HEK293 (cell line): ENCODE measurements at regions not wholly inside any gene's neighbourhood (a gene's known extent, or its start where the extent isn't known, plus 50 kb on each side); places are given as distances from the start of the nearest gene placed in this dataset.

Source experiments
- CTCF ChIA-PET: fragments of 350-600 bp; formaldehyde crosslinking; extraction: SDS; loops from one replicate; lab custom pipeline; 2021; ENCODE audit warnings: antibody characterized with exemption; lab: Yijun Ruan, JAX
- POLR2A ChIA-PET: fragments of 300-600 bp; formaldehyde crosslinking; extraction: SDS; loops from one replicate; lab custom pipeline; 2020; ENCODE audit warnings: antibody characterized with exemption, inconsistent platforms; lab: Yijun Ruan, JAX
- H3K27ac ChIP-seq: fragments of 200-500 bp; sonication (Bioruptor generic); 2 replicates; pipeline ENCODE4 v1.5.1; 2014; ENCODE audit warnings: low read depth, low read length, control low read depth, inconsistent platforms; ENCODE audit errors: extremely low read depth
- H3K36me3 ChIP-seq, 2 experiments: fragments of 200-500 bp in 1 of 2; sonication (Bioruptor generic) in 1 of 2; 1 replicate in 1 of 2; 2 replicates in 1 of 2; pipeline ENCODE4 v1.5.1; 2014 to 2017; ENCODE audit warnings: inconsistent platforms in 2 of 2, low read length in 2 of 2; ENCODE audit not compliant: control insufficient read depth in 2 of 2, insufficient read depth in 1 of 2
- H3K4me1 ChIP-seq: fragments of 200-500 bp; sonication (Bioruptor generic); 2 replicates; pipeline ENCODE4 v1.5.1; 2014; ENCODE audit warnings: mild to moderate bottlenecking, low read length, inconsistent platforms; ENCODE audit not compliant: control insufficient read depth, insufficient read depth
- H3K4me3 ChIP-seq: 2 replicates; pipeline ENCODE4 v1.5.1; 2011; ENCODE audit warnings: low read depth, mild to moderate bottlenecking, control low read depth, low read length, moderate library complexity
- H3K9me3 ChIP-seq: fragments of 200-500 bp; sonication (Bioruptor generic); 2 replicates; pipeline ENCODE4 v1.5.1; 2014; ENCODE audit warnings: low read depth, low read length, inconsistent platforms; ENCODE audit not compliant: control insufficient read depth, insufficient read depth
- KLF7 ChIP-seq: fragments of 450-650 bp; formaldehyde crosslinking; IDR thresholded peaks from 2 replicates; pipeline ENCODE4 v1.5.1; 2016; ENCODE audit warnings: missing biosample characterization, missing genetic modification characterization, borderline replicate concordance
- RBAK ChIP-seq: fragments of 450-650 bp; formaldehyde crosslinking; IDR thresholded peaks from 2 replicates; pipeline ENCODE4 v1.5.1; 2016; ENCODE audit warnings: missing biosample characterization, missing genetic modification characterization
- TCF7L2 ChIP-seq: IDR thresholded peaks from 2 replicates; pipeline ENCODE4 v1.6.1; 2011; ENCODE audit warnings: low read depth, mild to moderate bottlenecking, inconsistent platforms, low read length, moderate library complexity, borderline replicate concordance
- ZBTB1 ChIP-seq: fragments of 450-650 bp; formaldehyde crosslinking; IDR thresholded peaks from 2 replicates; pipeline ENCODE4 v1.5.1; 2016; ENCODE audit warnings: missing biosample characterization, missing genetic modification characterization
- ZBTB8A ChIP-seq: fragments of 450-650 bp; formaldehyde crosslinking; IDR thresholded peaks from 2 replicates; pipeline ENCODE4 v1.5.1; 2016; ENCODE audit warnings: missing biosample characterization, missing genetic modification characterization
- ZEB2 ChIP-seq: fragments of 450-650 bp; formaldehyde crosslinking; IDR thresholded peaks from 2 replicates; pipeline ENCODE4 v1.5.1; 2016; ENCODE audit warnings: missing biosample characterization, missing genetic modification characterization
- ZIC2 ChIP-seq: fragments of 450-650 bp; formaldehyde crosslinking; IDR thresholded peaks from 2 replicates; pipeline ENCODE4 v1.5.1; 2016; ENCODE audit warnings: missing biosample characterization, missing genetic modification characterization
- ZNF112 ChIP-seq: fragments of 450-650 bp; formaldehyde crosslinking; IDR thresholded peaks from 2 replicates; pipeline ENCODE4 v1.5.0; 2017; ENCODE audit warnings: missing biosample characterization, missing genetic modification characterization
- ZNF157 ChIP-seq: fragments of 450-650 bp; formaldehyde crosslinking; IDR thresholded peaks from 2 replicates; pipeline ENCODE4 v1.5.1; 2016; ENCODE audit warnings: missing biosample characterization, missing genetic modification characterization
- ZNF223 ChIP-seq: fragments of 450-650 bp; formaldehyde crosslinking; IDR thresholded peaks from 2 replicates; pipeline ENCODE4 v1.5.1; 2016; ENCODE audit warnings: missing biosample characterization, missing genetic modification characterization
- ZNF324 ChIP-seq: fragments of 450-650 bp; formaldehyde crosslinking; IDR thresholded peaks from 2 replicates; pipeline ENCODE4 v1.5.1; 2016; ENCODE audit warnings: missing biosample characterization, missing genetic modification characterization
- ZNF341 ChIP-seq: fragments of 450-650 bp; formaldehyde crosslinking; IDR thresholded peaks from 2 replicates; pipeline ENCODE4; 2016; ENCODE audit warnings: low read depth, missing biosample characterization, missing genetic modification characterization
- ZNF549 ChIP-seq: fragments of 450-650 bp; IDR thresholded peaks from 2 replicates; pipeline ENCODE4 v1.5.1; 2018; ENCODE audit warnings: missing biosample characterization, missing genetic modification characterization, mild to moderate bottlenecking, inconsistent platforms, moderate library complexity
- ZNF558 ChIP-seq: fragments of 450-650 bp; formaldehyde crosslinking; IDR thresholded peaks from 2 replicates; pipeline ENCODE4 v1.5.1; 2016; ENCODE audit warnings: missing biosample characterization, missing genetic modification characterization
- ZNF560 ChIP-seq: fragments of 450-650 bp; formaldehyde crosslinking; IDR thresholded peaks from 2 replicates; pipeline ENCODE4 v1.5.1; 2017; ENCODE audit warnings: missing biosample characterization, missing genetic modification characterization, borderline replicate concordance
- ZNF585B ChIP-seq: fragments of 450-650 bp; formaldehyde crosslinking; IDR thresholded peaks from 2 replicates; pipeline ENCODE4 v1.5.1; 2016; ENCODE audit warnings: missing biosample characterization, missing genetic modification characterization
- ZNF629 ChIP-seq: fragments of 450-650 bp; formaldehyde crosslinking; IDR thresholded peaks from 2 replicates; pipeline ENCODE4 v1.5.1; 2017; ENCODE audit warnings: missing biosample characterization, missing genetic modification characterization
- ZNF660 ChIP-seq: fragments of 450-650 bp; IDR thresholded peaks from 2 replicates; pipeline ENCODE4 v1.5.1; 2018; ENCODE audit warnings: missing biosample characterization, mild to moderate bottlenecking, missing genetic modification characterization
- ZNF677 ChIP-seq: fragments of 450-650 bp; IDR thresholded peaks from 2 replicates; pipeline ENCODE4 v1.5.0; 2018; ENCODE audit warnings: missing biosample characterization, mild to moderate bottlenecking, missing genetic modification characterization, moderate library complexity
- ZNF777 ChIP-seq: fragments of 450-650 bp; formaldehyde crosslinking; IDR thresholded peaks from 2 replicates; pipeline ENCODE4 v1.5.1; 2017; ENCODE audit warnings: missing biosample characterization, missing genetic modification characterization, borderline replicate concordance
- ZNF791 ChIP-seq: fragments of 450-650 bp; formaldehyde crosslinking; IDR thresholded peaks from 2 replicates; pipeline ENCODE4 v1.5.1; 2016; ENCODE audit warnings: missing biosample characterization, missing genetic modification characterization
- ZNF830 ChIP-seq: fragments of 450-650 bp; IDR thresholded peaks from 2 replicates; pipeline ENCODE4 v1.5.0; 2018; ENCODE audit warnings: missing biosample characterization, missing genetic modification characterization, low read depth, mild to moderate bottlenecking, moderate library complexity
- TF ChIP-seq, protein P1 (sequence below): fragments of 450-650 bp; formaldehyde crosslinking; IDR thresholded peaks from 2 replicates; pipeline ENCODE4 v1.5.1; 2016; ENCODE audit warnings: missing biosample characterization, missing genetic modification characterization
- TF ChIP-seq, protein P2 (sequence below): fragments of 450-650 bp; IDR thresholded peaks from 2 replicates; pipeline ENCODE4 v1.5.1; 2018; ENCODE audit warnings: missing biosample characterization, missing genetic modification characterization
- TF ChIP-seq, protein P3 (sequence below): fragments of 450-650 bp; formaldehyde crosslinking; conservative IDR thresholded peaks from 2 replicates; pipeline ENCODE4 v1.5.1; 2016; ENCODE audit warnings: low read depth, missing biosample characterization, missing genetic modification characterization
- TF ChIP-seq, protein P4 (sequence below): fragments of 450-650 bp; formaldehyde crosslinking; IDR thresholded peaks from 2 replicates; pipeline ENCODE4 v1.5.1; 2016; ENCODE audit warnings: missing biosample characterization, missing genetic modification characterization

DNA sequence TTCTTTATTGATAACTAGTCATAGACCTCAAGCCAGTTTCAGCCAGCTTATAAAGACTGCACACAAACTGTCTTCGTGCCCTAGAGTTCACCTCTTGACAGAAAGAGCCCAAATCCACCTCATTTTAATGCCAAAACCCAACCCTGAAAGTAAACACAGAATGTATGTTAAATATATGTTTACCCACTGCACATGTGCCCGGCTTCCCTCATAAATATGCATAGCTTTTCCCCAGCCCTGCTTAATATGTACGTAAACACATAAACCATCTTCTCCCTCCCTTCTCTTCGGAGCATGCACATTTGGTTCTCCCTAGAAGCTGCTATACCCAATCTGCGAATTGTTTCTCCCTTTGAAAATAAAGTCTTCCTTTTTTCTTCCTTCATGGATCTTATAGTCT lies 73.9 kb upstream of the XIRP2 start:
- Histone ChIP-seq H3K36me3 (no peaks in the 10 kb centered on the region), H3K4me3 (no peak overlapping the region), H3K4me1 (no peaks in the 10 kb centered on the region), H3K9me3 (no peaks in the 10 kb centered on the region), H3K27ac (no peak overlapping the region)
- no peak for TF ChIP-seq ZIC2 (tag by site-specific recombination)
- no peak for TF ChIP-seq ZNF791 (tag by site-specific recombination)
- TF ChIP-seq ZNF777, result no peak
- no peak for TF ChIP-seq ZNF830 (tag by site-specific recombination)
- TF ChIP-seq ZNF660, result no peak
- no peak for TF ChIP-seq ZNF629 (tag by site-specific recombination)
- TF ChIP-seq KLF7 (tag by site-specific recombination), result no peak
- TF ChIP-seq ZNF324 (tag by site-specific recombination), result no peak
- TF ChIP-seq, protein P1, sequence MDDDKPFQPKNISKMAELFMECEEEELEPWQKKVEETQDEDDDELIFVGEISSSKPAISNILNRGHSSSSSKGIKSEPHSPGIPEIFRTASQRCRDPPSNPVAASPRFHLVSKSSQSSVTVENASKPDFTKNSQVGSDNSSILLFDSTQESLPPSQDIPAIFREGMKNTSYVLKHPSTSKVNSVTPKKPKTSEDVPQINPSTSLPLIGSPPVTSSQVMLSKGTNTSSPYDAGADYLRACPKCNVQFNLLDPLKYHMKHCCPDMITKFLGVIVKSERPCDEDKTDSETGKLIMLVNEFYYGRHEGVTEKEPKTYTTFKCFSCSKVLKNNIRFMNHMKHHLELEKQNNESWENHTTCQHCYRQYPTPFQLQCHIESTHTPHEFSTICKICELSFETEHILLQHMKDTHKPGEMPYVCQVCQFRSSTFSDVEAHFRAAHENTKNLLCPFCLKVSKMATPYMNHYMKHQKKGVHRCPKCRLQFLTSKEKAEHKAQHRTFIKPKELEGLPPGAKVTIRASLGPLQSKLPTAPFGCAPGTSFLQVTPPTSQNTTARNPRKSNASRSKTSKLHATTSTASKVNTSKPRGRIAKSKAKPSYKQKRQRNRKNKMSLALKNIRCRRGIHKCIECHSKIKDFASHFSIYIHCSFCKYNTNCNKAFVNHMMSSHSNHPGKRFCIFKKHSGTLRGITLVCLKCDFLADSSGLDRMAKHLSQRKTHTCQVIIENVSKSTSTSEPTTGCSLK (tag by site-specific recombination), result no peak
- TF ChIP-seq, protein P2, sequence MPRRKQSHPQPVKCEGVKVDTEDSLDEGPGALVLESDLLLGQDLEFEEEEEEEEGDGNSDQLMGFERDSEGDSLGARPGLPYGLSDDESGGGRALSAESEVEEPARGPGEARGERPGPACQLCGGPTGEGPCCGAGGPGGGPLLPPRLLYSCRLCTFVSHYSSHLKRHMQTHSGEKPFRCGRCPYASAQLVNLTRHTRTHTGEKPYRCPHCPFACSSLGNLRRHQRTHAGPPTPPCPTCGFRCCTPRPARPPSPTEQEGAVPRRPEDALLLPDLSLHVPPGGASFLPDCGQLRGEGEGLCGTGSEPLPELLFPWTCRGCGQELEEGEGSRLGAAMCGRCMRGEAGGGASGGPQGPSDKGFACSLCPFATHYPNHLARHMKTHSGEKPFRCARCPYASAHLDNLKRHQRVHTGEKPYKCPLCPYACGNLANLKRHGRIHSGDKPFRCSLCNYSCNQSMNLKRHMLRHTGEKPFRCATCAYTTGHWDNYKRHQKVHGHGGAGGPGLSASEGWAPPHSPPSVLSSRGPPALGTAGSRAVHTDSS (tag by site-specific recombination), result no peak
- TF ChIP-seq ZNF677 (tag by site-specific recombination), result no peak
- TF ChIP-seq ZNF558 (tag by site-specific recombination), result no peak
- no peak for TF ChIP-seq ZNF223 (tag by site-specific recombination)
- TF ChIP-seq TCF7L2, result no peak
- no peak for TF ChIP-seq ZBTB8A
- TF ChIP-seq ZNF549 (tag by site-specific recombination), result no peak
- ChIA-PET CTCF (no interaction called here), POLR2A (no interaction called here)

DNA sequence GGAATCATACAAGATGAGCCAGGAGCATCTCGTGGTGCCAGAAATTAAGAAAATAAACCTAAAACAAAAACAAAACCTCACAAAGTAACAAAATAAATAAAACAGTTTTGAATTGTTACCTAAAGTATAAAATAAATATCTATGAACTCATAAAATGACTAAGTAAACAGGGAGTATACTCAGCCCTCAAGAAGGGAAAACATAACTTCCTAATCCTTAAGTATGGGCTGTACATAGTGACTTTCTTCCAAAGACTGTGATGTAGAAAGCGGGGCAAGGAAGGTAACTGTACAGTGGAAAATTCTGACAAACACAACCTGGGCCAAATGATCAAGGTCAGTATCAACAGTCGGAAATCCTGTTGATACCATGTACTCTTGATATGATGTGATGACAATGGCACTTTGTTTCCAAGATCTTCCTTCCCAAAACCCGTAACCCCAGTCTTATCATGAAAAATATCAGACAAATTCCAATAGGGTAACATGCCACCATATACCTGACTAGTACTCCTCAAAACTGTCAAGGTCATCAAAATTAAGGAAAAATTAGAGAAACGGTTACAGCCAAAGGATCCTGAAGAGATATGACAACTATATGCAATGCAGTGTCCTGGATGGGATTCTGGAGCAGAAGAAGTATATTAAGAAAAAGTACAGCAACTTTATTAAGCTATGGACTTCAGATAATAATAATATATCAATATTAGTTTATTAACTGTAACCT lies 76.0 kb upstream of the XIRP2 start:
- CTCF ChIA-PET, result no interaction called here
- Histone ChIP-seq H3K27ac (no peak overlapping the region), H3K36me3 (no peaks in the 10 kb centered on the region), H3K4me1 (no peaks in the 10 kb centered on the region), H3K4me3 (no peak overlapping the region), H3K9me3 (no peaks in the 10 kb centered on the region)
- POLR2A ChIA-PET, result no interaction called here
- TF ChIP-seq ZNF777 (no peak), RBAK (no peak), ZNF341 (no peak), ZBTB1 (tag by site-specific recombination) (no peak), ZNF112 (tag by site-specific recombination) (no peak), ZNF560 (tag by site-specific recombination) (no peak), ZNF585B (tag by site-specific recombination) (no peak), ZEB2 (tag by site-specific recombination) (no peak), ZNF549 (tag by site-specific recombination) (no peak), ZNF660 (no peak), ZNF157 (tag by site-specific recombination) (no peak)
- TF ChIP-seq, protein P3, sequence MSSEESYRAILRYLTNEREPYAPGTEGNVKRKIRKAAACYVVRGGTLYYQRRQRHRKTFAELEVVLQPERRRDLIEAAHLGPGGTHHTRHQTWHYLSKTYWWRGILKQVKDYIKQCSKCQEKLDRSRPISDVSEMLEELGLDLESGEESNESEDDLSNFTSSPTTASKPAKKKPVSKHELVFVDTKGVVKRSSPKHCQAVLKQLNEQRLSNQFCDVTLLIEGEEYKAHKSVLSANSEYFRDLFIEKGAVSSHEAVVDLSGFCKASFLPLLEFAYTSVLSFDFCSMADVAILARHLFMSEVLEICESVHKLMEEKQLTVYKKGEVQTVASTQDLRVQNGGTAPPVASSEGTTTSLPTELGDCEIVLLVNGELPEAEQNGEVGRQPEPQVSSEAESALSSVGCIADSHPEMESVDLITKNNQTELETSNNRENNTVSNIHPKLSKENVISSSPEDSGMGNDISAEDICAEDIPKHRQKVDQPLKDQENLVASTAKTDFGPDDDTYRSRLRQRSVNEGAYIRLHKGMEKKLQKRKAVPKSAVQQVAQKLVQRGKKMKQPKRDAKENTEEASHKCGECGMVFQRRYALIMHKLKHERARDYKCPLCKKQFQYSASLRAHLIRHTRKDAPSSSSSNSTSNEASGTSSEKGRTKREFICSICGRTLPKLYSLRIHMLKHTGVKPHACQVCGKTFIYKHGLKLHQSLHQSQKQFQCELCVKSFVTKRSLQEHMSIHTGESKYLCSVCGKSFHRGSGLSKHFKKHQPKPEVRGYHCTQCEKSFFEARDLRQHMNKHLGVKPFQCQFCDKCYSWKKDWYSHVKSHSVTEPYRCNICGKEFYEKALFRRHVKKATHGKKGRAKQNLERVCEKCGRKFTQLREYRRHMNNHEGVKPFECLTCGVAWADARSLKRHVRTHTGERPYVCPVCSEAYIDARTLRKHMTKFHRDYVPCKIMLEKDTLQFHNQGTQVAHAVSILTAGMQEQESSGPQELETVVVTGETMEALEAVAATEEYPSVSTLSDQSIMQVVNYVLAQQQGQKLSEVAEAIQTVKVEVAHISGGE (tag by site-specific recombination), result no peak
- TF ChIP-seq, protein P4, sequence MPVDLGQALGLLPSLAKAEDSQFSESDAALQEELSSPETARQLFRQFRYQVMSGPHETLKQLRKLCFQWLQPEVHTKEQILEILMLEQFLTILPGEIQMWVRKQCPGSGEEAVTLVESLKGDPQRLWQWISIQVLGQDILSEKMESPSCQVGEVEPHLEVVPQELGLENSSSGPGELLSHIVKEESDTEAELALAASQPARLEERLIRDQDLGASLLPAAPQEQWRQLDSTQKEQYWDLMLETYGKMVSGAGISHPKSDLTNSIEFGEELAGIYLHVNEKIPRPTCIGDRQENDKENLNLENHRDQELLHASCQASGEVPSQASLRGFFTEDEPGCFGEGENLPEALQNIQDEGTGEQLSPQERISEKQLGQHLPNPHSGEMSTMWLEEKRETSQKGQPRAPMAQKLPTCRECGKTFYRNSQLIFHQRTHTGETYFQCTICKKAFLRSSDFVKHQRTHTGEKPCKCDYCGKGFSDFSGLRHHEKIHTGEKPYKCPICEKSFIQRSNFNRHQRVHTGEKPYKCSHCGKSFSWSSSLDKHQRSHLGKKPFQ (tag by site-specific recombination), result no peak
